RWPE2 (cell line): ENCODE measurements at regions not wholly inside any gene's neighbourhood (a gene's known extent, or its start where the extent isn't known, plus 50 kb on each side); places are given as distances from the start of the nearest gene placed in this dataset.
A peak's percentile ranks its signal among the peaks of the same experiment; 100 is the strongest.

Experiments used
- ATAC-seq: fragments of 200-7000 bp; cut with Tn5 transposase; 3 replicates; pipeline ENCODE4 v1.9.1; 2021; ENCODE audit warnings: low read depth
- DNase-seq: peaks from one replicate; pipeline ENCODE4 v3.0.0-alpha.2; 2020; ENCODE audit warnings: low spot score
- H3K27ac ChIP-seq: fragments of 450-650 bp; 2 replicates; pipeline ENCODE4 v1.5.1; 2017; ENCODE audit warnings: mild to moderate bottlenecking; ENCODE audit not compliant: poor library complexity, severe bottlenecking
- H3K27me3 ChIP-seq: fragments of 250-450 bp; sonication (Bioruptor Pico); 2 replicates; pipeline ENCODE4 v1.5.1; 2021; ENCODE audit warnings: mild to moderate bottlenecking, moderate library complexity; ENCODE audit not compliant: insufficient read depth, poor library complexity, severe bottlenecking
- H3K36me3 ChIP-seq: fragments of 250-450 bp; sonication (Bioruptor Pico); 2 replicates; pipeline ENCODE4 v1.5.1; 2020; ENCODE audit warnings: low read depth, mild to moderate bottlenecking, moderate library complexity
- H3K4me1 ChIP-seq: fragments of 250-450 bp; sonication (Bioruptor Pico); 2 replicates; pipeline ENCODE4 v1.5.1; 2021; ENCODE audit warnings: mild to moderate bottlenecking, moderate library complexity; ENCODE audit not compliant: insufficient read depth, poor library complexity, severe bottlenecking
- H3K4me3 ChIP-seq: fragments of 250-450 bp; sonication (Bioruptor Pico); 2 replicates; pipeline ENCODE4 v1.5.1; 2021; ENCODE audit warnings: mild to moderate bottlenecking, moderate library complexity; ENCODE audit not compliant: severe bottlenecking
- H3K9me3 ChIP-seq: fragments of 250-450 bp; sonication (Bioruptor Pico); 2 replicates; pipeline ENCODE4 v1.5.1; 2021; ENCODE audit warnings: mild to moderate bottlenecking, moderate library complexity; ENCODE audit not compliant: severe bottlenecking
- TF ChIP-seq, protein P1 (sequence below): fragments of 450-650 bp; IDR thresholded peaks from one replicate; pipeline ENCODE4 v1.5.1; 2017; ENCODE audit warnings: mild to moderate bottlenecking, moderate library complexity; ENCODE audit not compliant: poor library complexity, severe bottlenecking

DNA sequence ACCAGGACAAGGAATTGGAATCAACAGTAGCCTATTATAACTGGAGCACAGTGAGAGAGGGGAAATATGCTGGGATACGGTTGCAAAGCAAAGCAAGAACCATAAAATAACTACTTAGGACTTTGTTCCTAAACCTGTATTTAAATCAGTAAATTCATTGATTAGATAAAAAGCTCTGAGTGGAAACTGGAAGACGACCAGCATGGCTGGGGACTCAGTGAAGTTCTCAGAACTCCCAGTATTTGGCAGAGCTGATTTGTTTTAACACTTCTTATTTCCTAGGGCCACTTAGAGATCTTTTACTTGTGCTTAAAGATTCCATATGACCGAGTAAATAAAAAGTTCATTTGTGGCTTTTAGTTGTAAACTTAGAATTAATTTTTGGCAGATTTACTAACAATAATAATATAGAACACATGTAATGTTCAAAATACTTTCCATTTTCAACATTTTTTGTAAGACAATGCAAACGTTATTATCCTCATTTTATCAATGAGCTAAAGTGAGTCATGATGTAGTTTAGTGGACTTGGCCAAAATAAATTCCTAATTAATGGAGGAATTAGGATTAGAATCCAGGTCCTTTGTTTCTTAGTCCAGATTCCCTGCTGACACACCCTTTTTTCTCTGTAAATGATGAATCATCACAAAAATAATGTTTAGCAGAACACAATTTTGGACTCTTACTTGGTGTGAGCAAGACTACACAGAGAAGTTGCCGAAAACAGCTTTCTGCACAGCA is 392.9 kb downstream of the GJA1 start:
- Histone ChIP-seq H3K27ac (no peak overlapping the region), H3K4me3 (no peak overlapping the region), H3K4me1 (peaks cover 5% of the 10 kb centered on the region), H3K27me3 (no peaks in the 10 kb centered on the region), H3K36me3 (no peaks in the 10 kb centered on the region), H3K9me3 (no peaks in the 10 kb centered on the region)
- ATAC-seq, result no peak
- TF ChIP-seq, protein P1, sequence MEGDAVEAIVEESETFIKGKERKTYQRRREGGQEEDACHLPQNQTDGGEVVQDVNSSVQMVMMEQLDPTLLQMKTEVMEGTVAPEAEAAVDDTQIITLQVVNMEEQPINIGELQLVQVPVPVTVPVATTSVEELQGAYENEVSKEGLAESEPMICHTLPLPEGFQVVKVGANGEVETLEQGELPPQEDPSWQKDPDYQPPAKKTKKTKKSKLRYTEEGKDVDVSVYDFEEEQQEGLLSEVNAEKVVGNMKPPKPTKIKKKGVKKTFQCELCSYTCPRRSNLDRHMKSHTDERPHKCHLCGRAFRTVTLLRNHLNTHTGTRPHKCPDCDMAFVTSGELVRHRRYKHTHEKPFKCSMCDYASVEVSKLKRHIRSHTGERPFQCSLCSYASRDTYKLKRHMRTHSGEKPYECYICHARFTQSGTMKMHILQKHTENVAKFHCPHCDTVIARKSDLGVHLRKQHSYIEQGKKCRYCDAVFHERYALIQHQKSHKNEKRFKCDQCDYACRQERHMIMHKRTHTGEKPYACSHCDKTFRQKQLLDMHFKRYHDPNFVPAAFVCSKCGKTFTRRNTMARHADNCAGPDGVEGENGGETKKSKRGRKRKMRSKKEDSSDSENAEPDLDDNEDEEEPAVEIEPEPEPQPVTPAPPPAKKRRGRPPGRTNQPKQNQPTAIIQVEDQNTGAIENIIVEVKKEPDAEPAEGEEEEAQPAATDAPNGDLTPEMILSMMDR, result no peak
- DNase-seq, result no peak

DNA sequence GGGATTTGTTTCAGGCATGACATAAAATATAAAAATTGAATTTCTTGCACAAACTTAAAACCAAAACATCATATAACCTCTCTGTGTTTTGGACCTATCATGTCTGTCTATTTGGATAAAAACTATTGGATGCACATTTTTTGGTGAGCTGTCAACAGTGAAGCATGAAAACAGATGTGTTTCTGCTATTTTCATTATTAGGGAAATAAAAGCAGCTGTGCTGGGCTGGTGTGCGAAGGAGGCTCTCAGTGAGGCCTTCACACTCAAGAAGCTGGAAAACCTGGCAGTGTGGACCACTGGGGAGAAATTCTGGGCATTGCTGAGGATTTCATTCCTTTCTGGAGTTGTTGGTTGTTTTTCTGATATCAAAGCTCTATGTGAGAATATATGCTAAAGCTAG is 395.3 kb downstream of the GJA1 start:
- Histone ChIP-seq H3K36me3 (no peaks in the 10 kb centered on the region), H3K27me3 (no peaks in the 10 kb centered on the region), H3K4me1 (peaks cover 5% of the 10 kb centered on the region), H3K9me3 (no peaks in the 10 kb centered on the region), H3K4me3 (no peak overlapping the region), H3K27ac (no peak overlapping the region)
- ATAC-seq, result no peak
- no peak for DNase-seq
- TF ChIP-seq, protein P1, result no peak

DNA sequence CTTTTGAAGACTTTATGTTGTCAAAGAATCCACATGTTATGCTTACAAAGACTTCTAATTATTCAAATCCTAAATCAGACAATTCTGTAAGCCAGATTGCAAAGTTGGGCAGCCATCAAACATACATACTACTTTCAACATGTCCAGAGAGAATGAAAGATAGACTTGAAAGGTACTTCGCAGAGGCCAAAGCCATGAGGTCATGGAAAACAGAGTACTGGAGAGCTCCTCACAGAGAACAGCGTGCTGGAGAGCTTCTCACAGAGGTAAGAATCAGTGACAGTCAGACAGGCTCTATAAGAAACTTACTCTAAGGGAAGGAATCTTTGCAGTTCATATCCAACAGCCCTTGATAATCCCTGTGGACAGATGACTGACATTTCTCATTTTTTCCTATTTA is 400.2 kb downstream of the GJA1 start:
- H3K27me3 ChIP-seq, result no peaks in the 10 kb centered on the region
- no peak for DNase-seq
- H3K4me1 ChIP-seq, result no peaks in the 10 kb centered on the region
- TF ChIP-seq, protein P1, result no peak
- no peaks in the 10 kb centered on the region for H3K9me3 ChIP-seq
- no peak overlapping the region for H3K4me3 ChIP-seq
- H3K27ac ChIP-seq, result no peak overlapping the region
- no peaks in the 10 kb centered on the region for H3K36me3 ChIP-seq
- ATAC-seq, result no peak

DNA sequence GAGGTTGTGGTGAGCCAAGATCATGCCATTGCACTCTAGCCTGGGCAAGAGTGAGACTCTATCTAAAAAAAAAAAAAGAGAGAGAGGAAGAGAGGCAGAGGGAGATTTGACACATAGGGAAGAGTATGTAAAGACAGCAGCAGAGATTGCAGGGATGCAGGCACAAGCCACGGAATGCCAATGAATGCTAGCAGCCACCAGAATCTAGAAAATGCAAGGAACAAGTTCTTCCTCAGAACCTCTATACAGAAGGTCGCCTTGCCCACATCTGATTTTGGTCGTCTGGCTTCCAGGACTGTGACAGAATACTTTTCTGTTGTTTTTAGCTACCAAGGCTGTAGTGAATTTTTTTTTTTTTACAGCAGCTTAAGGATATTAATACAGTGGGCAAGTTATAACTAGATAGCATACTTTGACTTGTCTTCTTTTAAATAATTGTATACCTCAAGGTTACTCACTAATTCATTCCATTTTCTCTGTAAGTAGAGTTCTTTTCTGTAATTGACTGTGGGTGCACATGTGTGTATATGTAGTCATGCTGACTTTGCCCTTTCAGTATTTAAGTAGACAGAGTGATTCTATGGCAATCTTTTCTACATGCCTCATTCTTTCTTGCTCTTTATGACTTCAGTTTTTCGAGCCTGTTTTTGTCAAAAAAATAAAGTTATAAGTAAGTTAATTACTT is 402.2 kb downstream of the GJA1 start:
- H3K9me3 ChIP-seq, result no peaks in the 10 kb centered on the region
- no peaks in the 10 kb centered on the region for H3K4me1 ChIP-seq
- ATAC-seq, result no peak
- H3K36me3 ChIP-seq, result no peaks in the 10 kb centered on the region
- no peaks in the 10 kb centered on the region for H3K27me3 ChIP-seq
- H3K4me3 ChIP-seq, result no peak overlapping the region
- DNase-seq, result no peak
- no peak overlapping the region for H3K27ac ChIP-seq
- TF ChIP-seq, protein P1, result no peak

DNA sequence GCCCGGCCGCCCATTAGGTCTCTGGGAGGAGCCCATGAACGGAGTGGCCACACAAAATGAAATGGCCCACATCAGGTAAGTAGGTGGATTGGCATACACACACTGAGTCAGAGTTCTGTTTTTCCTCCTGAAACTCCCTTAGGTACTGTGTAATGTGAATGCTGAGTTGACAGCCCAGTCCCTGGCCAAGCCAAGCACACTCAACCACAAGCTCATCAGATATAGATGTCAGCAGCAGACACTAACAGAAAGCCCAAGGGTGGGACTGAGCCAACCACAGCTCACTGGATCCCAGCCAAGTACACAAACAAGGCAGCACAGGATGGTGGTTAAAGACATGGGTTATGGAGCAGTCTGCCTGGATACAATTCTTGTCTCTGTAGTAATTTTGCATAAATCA is 403.4 kb downstream of the GJA1 start:
- Histone ChIP-seq H3K4me1 (no peaks in the 10 kb centered on the region), H3K4me3 (no peak overlapping the region), H3K36me3 (no peaks in the 10 kb centered on the region), H3K27me3 (no peaks in the 10 kb centered on the region), H3K9me3 (no peaks in the 10 kb centered on the region), H3K27ac (no peak overlapping the region)
- ATAC-seq (peak; percentile 61), DNase-seq (no peak)
- TF ChIP-seq, protein P1, result no peak
